CD4-positive, alpha-beta T cell treated with Interleukin-17A for 1 hour (primary cell): ENCODE measurements at regions not wholly inside any gene's neighbourhood (a gene's known extent, or its start where the extent isn't known, plus 50 kb on each side); places are given as distances from the start of the nearest gene placed in this dataset.

Source experiments
- DNase-seq: peaks from one replicate; pipeline ENCODE4 v3.0.0-alpha.2; 2020

DNA sequence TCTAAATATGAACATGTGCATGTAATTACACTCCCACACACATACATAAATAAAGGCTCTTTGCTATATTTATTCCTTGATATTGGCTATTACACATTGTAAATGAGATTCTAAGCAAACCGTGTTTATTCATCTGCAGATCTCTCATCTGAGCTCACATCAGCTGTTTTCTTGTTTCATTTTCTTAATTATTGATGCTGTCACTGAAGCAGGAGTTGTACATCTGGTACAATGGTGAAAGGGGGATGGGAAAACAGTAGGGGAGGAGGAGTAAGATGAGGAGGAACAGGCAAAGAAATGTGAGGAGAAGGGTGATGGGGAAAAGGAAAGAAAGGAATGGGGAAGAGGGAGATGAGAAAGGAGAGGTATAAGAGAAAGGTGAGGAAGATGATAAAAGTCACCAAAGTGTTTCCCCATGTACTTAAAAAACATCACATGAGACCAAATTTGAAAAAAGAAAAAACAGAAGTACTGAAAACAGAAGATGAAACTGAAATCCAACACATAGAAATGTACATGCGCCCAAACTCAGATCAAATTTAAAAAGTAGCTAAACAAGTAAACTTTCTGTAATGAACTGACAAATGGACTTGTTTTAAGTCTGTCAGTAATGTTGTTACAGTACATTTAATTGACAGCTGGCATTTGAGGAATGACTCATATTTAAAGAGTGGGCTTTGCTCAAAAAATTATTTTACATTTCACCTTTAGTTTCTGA, 472.2 kb downstream of the ARL4A start:
- DNase-seq = no peak

DNA sequence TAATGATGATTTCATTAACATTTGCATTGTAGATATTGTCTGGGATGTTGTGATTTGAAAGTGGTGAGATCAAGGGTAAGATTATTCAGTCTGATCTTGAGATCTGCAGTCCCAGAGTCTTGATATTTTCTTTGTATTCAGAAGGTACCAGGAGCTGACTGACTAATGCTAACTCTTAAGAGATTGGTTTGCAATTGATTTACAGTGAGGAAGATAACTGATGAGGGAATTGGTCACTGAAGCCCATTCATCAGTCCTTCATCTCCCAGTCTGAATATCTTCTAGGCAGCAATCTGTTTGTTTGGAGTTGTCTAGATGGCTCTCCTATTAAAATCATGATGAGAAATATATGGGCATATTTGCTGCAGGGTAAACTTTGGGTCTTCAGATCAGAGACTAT, 473.7 kb downstream of the ARL4A start:
- DNase-seq = no peak

DNA sequence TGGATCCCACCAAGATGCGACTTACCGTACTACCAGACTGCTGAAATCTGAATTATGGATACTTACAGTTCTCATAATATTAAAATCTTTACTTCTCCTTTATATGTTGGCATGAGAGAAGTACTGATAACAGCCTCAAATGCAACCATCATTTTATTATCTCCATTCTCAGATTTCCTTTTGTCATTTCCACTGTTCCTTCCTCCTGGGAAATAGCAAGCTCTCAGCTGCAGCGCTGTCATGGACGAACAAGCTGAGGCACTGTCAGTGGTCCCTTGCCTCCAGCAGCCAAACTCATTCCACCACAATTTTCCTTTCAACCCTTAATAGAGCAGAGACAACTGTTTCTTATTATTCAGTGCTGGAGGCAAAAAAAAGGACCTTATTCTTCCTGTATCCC, 478.4 kb downstream of the ARL4A start:
- DNase-seq = no peak

DNA sequence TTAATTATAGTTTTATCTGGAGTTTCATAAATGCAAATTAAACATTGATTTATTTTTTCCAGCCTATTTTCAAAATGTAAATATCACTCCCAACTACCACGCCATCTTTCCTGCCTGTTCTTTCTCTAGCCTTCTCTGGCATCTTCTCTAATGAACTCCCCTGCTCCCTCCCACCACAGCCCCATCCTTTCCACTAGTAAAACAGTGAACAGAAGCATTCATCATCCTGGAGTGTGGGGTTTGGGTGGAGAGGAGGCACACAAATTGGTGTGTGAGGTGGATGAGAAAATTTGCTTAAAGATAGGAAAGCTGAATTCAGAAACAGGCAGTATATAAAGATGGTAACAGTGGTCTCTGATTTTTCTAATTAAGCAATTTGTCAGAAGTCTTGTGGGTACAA, 479.4 kb downstream of the ARL4A start:
- no peak for DNase-seq

DNA sequence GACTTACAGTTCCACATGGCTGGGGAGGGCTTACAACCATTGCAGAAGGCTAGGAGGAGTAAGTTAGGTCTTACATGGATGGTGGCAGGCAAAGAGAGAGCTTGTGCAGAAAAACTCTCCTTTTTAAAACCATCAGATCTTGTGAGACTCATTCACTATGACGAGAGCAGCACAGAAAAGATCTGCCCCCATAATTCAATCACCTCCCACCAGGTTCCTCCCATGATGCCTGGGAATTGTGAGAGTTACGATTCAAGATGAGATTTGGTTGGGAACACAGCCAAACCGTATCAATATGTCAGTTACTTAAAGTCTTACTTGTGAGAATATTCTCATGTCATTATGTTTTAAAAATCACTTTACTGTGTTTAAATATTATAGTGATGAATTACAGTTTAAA, 481.9 kb downstream of the ARL4A start:
- no peak for DNase-seq

DNA sequence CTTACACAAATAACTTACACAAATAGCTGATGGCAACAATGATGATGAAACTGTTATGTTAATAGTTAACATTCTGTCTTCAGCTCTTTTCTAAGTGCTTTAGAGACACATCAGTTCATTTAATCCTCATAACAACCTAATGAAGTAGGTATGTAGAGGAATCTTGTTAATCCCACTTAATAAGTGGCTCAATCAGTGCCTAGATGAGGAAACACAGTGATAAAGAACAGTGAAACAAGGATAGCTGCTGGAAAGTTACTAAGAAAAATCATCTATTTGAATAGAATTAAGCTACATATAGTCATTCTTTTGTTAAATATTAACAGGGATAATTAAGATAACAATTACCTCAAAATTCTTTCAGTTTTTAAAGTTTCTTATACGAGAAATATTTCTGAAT, 487.6 kb downstream of the ARL4A start:
- no peak for DNase-seq

DNA sequence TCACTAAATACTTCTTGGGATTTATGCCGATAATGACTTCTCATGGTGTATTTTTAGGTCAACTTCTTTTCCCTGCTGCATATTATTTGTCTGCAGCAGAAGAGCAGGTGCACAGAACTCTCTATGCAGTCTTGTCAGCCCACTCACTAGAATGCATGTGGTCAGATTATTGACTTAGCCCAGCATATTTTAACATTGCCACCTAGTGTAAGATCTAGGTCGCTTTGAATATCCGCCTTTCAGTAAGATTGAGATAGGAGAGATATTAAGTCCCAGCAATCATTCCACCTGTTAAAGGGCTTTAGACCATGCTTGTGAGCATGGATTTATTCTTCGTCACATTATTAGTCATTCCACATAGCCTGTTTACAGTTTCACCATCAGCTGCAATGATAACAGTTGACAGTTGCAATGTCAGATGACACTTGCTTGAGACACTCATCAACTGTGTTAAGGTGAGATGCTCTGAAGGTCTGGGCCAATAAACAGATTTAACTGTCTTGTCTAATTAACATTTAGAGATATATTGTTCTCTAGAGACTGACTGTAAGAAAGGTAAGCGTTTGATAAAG, 491.7 kb downstream of the ARL4A start:
- DNase-seq = no peak

DNA sequence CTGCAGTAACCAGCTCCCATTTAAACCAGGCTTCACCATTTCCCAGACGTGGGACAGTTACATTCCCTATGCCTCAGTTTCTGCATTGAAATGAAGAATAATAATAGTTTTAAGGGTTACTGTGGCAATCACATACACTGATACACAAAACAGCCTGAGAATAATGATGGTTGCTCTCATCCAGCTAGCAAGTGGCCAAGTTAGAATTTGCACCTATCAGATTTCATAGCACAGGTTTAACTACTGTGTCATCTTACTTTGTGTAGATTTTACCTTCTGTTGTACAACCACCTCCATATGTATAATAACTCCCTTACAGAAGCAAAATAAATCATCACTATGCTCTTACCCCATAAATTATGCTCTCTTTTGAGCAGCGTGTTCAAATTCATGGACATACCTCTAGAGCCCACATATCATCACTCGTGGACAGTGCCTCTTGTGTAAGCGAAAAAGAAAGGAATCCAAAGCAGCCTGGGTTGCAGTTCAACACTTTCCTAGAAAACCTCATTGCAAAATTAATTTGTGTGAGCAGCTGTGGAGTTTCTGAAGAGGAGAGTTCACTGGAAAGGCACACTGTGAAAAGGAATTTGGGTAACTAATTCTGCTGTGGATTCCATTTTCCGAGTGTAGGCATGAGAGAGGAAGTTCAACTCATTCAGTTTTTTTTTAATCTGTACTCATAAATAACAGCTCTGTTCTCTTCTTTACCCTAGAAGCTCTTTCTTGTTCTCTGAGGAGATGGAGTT, 492.5 kb downstream of the ARL4A start:
- DNase-seq = no peak

DNA sequence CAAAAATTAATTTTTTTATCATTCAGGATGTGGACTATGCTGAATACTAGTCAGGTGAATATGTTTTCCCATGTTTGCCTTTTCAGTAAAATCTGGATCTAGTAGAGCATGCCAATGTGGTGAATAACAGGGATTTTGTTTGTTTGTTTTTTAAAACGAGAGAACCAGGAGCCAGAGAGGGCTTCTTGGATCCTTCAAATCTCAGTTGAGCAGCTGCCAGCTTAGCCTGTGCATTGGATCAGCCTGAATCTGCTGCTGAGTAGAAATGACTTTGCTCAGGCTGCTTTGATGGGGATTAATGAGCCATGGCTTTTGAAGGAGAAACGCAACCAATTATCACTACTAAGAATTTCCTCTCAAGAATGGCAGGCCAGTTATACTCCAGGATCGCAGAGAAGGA, 493.8 kb downstream of the ARL4A start:
- DNase-seq = no peak

DNA sequence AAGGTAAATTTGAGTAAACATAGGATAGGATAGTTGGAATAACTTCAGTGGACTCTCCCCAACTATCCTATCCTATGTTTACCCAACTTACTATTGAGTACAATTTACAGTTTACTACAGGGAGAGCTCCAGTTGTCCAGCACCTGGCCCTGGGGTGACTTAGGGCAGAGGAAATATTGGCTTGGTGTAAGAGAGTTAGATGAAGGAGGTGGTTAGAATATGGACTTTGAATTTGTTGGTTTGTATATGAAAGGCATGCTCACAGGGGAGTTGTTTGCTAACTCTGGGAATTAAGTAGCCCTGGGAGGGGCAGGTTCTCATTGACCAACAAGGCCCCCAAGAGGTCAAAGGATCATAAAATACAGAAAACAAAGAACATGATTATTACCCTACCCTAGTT, 497.7 kb downstream of the ARL4A start:
- no peak for DNase-seq

DNA sequence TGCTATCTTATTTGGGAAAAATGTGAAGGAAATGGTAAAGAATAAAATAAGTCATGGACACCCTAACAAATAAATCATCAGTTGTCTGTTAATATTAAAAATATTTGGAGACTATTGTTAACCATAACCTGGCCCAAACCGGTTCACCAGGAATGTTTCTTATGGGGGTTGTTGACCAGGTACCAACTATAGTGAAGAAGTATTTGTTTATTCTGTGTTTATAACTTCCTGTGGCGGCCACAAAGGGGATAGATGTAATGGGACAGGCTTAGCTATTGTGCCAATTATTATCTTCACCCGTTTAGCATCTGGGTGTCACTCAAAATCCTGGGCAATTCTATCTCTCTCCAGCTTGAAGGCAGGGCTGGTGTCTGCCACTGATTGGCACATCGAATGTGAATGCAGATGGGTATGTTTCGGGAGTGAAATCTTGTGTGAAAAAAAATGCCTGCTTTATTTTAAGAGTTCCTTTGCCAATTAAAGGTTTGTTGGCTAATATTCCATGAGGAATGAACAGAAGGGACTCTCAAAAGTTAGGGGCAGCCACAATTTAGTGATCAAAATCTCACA, 500.9 kb downstream of the ARL4A start:
- no peak for DNase-seq

DNA sequence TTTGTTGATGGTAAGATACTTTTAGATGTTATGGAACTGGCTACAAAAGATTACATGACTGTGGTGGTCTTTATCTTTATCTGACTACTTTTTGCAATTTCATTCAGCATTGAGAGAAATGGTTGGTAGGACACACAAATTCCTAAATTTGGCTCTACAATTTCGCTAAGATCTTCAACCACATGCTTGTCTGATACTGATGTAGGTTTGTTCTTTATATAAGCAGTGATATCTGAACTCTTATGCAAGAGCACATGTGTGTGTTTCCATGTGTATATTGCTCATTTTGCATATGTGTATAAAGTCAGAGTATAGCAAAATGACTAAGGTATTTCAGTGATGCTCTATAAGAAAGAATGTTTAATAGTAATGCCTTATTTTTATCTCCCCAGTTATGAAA, 501.5 kb downstream of the ARL4A start:
- DNase-seq = no peak

DNA sequence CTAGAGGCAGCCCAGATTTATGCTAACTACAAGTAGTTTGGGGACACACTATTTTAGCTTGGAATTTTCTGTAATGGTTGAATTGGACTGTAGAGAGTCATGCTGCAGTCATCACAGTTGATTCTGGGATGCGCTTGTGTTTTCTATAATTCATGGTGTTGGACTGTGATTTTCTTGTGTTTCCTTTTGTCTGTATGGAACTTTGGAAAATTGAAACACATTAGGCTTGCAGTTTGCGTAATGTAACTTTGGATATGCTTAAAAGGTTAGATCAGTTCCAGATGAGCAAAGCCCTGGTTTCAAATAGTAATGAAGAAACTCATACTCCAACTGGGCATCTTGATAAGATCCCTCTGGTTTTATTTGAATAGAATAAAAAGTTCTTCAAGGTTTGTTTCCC, 502.2 kb downstream of the ARL4A start:
- no peak for DNase-seq

DNA sequence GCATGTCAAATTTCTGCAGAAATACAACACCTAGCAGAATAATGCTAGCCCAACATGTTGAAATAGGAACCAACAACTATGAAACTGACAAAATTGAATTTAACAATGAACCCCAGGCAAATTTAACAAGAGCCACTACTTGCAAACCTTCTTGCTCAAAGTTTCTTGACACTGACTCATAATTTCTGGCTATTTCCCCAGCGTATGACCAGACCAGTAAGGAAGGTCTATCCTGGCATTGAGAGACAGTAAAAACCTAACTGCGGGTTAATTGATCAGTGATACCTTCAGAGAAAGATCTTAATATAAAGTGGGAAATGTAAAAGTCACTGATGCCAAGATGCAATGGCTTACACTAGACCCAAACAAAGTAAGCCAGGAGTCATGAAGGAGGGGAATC, 510.1 kb downstream of the ARL4A start:
- DNase-seq = no peak

DNA sequence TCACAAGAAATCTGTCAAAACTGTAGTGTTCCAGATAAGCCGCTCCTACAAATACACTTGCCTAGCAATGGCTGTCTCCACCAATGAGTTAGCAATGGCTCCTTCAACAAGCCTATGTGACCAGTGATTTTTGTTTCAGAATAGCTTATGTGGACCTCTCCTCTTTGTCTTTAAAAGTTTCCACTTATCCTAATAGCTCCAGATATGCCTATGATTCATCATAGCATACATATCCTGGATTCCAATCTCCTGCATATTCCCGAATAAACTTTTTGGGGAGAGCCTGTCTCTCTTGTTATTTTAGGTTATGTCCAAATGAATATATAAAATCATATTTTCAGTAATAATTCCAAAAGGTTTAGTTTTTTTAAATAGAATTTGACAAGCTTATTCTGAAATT, 510.6 kb downstream of the ARL4A start:
- DNase-seq = no peak

DNA sequence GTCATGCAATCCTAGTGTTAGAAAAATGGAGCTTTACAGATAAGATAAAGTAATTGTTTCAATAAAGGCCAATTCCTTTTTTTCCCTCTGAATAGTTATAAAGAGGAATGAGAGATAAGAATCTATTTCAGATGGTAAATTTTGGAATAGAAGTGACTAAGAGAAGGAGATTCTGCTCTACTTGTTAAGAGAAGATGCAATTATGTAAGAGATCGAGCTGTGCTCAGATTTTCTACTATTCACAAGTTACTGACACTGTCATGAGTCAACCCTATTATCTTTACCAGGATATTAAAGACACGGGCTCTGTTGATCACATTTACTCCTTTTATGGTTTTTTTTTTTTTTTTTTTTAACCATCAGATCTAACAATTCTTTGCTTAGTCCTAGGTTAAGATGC, 511.3 kb downstream of the ARL4A start:
- no peak for DNase-seq

DNA sequence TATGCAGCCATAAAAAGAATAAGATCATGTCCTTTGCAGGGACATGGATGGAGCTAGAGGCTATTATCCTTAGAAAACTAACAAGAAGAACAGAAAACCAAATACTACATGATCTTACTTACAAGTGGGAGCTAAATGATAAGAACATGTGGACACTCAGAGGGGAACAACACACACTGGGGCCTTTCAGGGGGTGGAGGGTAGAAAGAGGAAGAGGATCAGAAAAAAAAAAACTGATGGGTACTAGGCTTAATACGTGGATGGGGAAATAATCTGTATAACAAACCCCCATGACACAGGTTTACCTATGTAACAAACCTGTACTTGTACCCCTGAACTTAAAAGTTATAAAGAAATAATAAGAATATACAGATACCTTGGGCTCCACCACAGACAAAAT, 514.2 kb downstream of the ARL4A start:
- DNase-seq = no peak

DNA sequence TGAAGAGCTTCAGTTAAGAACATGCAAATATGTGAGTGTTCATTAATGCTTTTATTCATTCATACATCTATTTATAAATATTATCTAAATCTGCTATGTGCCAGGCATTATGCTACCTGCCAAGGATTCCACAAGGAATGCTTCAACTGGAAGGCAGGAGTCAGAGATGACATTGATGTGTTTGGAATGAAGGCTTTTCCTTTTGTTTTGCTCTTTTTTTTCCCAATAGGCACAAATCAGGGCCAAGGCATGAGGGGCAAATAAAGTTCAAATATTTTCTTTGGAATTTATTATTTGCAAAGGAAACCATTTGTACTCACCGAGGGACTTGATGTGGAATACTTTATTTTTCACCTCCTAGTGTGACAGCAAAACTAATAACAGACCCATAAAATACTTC, 530.3 kb downstream of the ARL4A start:
- DNase-seq = no peak

DNA sequence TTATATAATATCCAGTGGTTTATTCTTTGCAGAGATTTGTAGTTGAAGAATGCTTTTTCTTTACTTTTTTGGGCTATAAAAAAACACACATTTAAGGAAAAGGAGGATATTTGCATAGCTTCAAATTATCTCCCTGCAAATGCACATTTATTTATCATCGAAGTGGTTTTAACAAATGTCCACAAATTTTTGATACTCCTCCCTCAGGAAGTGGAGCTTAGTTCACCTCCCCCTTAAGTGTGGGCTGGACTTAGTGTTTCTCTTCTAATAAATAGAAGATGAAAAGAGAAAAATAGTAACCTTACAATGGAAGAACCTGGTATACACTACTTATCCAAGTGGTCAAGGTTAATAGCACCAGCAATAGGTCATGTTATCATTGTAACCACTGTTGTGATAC, 537.6 kb downstream of the ARL4A start:
- no peak for DNase-seq

DNA sequence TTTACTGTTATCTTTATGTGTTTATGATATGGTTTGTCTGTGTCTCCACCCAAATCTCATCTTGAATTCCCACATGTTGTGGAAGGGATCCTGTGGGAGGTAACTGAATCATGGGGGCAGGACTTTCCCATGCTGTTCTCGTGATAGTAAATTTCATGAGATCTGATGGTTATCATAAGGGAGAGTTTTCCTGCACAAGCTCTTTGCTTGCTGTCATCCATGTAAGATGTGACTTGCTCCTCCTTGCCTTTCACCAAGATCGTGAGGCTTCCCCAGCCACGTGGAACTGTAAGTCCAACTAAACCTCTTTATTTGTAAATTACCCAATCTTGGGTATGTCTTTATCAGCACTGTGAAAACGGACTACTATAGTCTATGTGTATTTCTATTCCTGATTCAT, 539.0 kb downstream of the ARL4A start:
- DNase-seq = no peak

DNA sequence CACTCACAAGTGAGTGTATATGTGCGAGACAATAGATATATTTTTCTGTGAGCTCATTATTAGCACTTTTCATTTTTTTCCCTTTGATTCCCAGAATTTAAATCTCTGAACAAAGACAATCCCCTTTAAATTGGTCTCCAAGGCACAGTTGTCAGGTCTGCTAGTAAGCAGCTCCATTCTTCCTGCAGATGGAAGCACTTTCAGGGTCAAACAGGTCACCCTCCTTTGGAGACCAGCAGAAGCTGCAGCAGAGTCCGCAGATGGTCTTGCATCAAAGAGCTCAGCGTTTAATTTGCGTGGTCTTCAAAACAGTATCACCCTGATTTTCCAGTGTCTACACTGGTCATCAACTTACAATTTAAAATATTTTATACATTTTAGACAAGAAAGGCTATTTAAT, 543.8 kb downstream of the ARL4A start:
- DNase-seq = no peak

DNA sequence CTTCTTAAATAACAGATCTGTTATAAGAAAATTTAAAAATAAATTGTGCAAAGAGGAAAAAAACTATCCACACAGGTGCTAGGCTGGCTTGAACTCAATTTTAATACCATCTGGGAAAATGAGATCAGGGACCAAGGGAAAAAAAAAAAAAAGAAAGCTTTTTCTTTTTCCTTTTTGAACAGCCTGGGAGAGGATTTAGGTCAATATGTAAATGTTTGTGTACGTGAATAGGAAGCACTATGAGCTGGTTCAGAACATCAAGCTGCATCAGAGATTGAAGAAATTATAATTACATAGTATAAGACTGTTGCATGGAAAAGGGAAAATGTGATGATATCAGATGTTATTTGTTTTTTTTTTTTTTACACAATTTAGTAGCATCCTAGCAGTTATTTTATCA, 548.0 kb downstream of the ARL4A start:
- DNase-seq = no peak

DNA sequence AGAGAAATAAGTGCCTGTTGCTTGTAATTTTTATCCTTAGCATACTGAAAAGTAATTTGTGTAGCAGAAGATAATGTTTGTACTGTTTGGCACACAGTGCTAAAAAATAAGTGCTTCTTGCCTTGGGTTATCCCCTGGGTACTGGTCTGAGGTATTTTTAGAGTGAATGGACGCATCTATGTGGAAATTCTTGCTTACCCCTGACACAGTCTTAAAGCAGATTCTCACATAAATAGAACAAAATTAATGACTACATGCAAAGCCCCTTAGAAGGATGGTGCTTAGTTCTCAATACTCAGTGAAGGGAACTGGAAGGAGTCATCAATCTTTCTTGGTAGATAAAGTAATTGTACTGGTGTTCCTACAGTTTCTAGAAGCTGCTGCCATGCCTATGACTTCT, 548.6 kb downstream of the ARL4A start:
- no peak for DNase-seq

DNA sequence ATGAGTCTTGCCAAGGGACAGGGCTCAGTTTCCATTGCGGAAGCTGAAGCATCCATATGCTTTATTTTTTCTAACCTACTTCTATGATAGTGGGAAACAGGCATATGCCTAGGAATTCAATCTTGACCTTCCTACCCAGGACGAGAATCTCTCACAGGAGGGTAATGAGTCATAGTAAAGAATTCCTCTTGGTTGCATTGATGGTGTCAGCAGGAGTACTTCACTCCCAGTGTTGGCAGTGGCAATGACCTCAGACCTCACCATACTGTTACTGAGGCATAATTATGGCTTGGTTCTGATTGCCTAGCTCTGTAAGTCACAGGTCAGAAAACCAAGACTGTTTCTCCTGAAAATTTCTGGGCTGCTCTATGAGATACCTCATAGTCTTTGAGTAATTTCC, 552.9 kb downstream of the ARL4A start:
- no peak for DNase-seq
